Thyroid gland (tissue), 4 donors: ENCODE measurements at regions not wholly inside any gene's neighbourhood (a gene's known extent, or its start where the extent isn't known, plus 50 kb on each side); places are given as distances from the start of the nearest gene placed in this dataset.

Source experiments
- CTCF ChIP-seq, 6 experiments: fragments of 200-600 bp in 3 of 6; fragments of 450-650 bp in 3 of 6; sonication (generic) in 3 of 6; IDR thresholded peaks; one replicate each; pipeline ENCODE4 v1.5.1; 2016 to 2019; ENCODE audit warnings: antibody characterized with exemption in 6 of 6, mild to moderate bottlenecking in 2 of 6, inconsistent platforms in 1 of 6, moderate library complexity in 1 of 6
- POLR2A ChIP-seq, 2 donors: fragments of 450-650 bp; IDR thresholded peaks; one replicate each; pipeline ENCODE4 v1.6.1; 2017; ENCODE audit warnings: antibody characterized with exemption in 2 of 2, mild to moderate bottlenecking in 2 of 2, moderate library complexity in 1 of 2

DNA sequence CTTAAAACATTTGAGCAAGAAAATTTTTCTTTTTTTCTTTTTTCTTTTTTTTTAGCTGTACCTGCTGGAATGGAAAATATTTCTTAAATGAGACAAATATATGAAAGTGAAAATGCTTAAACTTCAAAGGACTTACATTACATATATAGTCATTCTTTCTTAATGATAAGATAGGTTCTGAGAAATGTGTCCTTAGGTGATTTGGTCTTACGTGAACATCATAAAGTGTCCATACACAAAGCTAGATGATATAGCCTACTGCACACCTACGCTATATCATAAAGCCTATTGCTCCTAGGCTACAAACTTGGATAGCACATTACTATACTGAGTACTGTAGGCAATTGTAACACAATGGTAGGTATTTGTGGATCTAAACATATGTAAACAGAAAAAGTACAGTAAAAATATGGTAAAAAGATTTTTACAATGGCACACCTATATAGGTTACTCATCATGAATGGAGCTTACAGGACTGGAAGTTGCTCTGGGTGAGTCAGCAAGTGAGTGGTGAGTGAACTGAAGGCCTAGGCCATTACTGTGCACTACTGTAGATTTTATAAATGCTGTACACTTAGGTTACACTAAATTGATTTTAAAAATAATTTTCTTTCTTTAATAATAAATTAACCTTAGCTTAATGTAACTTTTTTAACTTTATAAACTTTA is 54.6 kb downstream of the RPP21 start:
- TF ChIP-seq CTCF (IDR thresholded peaks at IDR 0.05): no peak
- TF ChIP-seq POLR2A (IDR thresholded peaks at IDR 0.05): no peak
